ENCODE measurements at regions not wholly inside any gene's neighbourhood (a gene's known extent, or its start where the extent isn't known, plus 50 kb on each side); places are given as distances from the start of the nearest gene placed in this dataset.

GRCh38 chr1:239722035-239722434 is 335.7 kb downstream of the CHRM3 start:
- ChIA-PET POLR2A (ENCODE audit: unreplicated experiment) (no interaction called here), CTCF (no interaction called here)
- DNase-seq: no peak
- H3K9me3 ChIP-seq (ENCODE audit: control insufficient read depth, insufficient read depth, low read length): 0 out of 2 replicates have a peak, but pooled peaks cover 2% of the 10 kb centered on the region
- no peak overlapping the region for H3K4me3 ChIP-seq (ENCODE audit: insufficient read depth, low read depth, low read length)
- intact Hi-C loops (cut with micrococcal nuclease): no loop called here
- no peaks in the 10 kb centered on the region for H3K9me1 ChIP-seq (ENCODE audit: insufficient read depth, low read length)
- TF ChIP-seq CEBPB (IDR thresholded peaks at IDR 0.05; ENCODE audit: low read depth, low read length) (no peak), FOS (IDR thresholded peaks at IDR 0.05; ENCODE audit: low read depth, low read length) (no peak), BHLHE40 (IDR thresholded peaks at IDR 0.05; ENCODE audit: low read depth, low read length) (no peak), RAD21 (IDR thresholded peaks at IDR 0.05; ENCODE audit: low read length) (no peak), ELK1 (IDR thresholded peaks at IDR 0.05; ENCODE audit: borderline replicate concordance, low read depth, low read length) (no peak), CTCF (conservative IDR thresholded peaks at IDR 0.05; ENCODE audit: low read depth, low read length) (no peak), MXI1 (IDR thresholded peaks at IDR 0.05; ENCODE audit: borderline replicate concordance, low read depth, low read length) (no peak), CHD1 (IDR thresholded peaks at IDR 0.05; ENCODE audit: low read depth, low read length) (no peak), SMC3 (IDR thresholded peaks at IDR 0.05; ENCODE audit: low read depth, low read length) (no peak), RCOR1 (IDR thresholded peaks at IDR 0.05; ENCODE audit: insufficient replicate concordance, low read length) (no peak), POLR2A (IDR thresholded peaks at IDR 0.05; ENCODE audit: low read depth, low read length) (no peak), NFE2L2 (IDR thresholded peaks at IDR 0.05; ENCODE audit: low read depth, low read length) (no peak), MAFK (IDR thresholded peaks at IDR 0.05; ENCODE audit: low read depth, low read length) (no peak), MAZ (IDR thresholded peaks at IDR 0.05; ENCODE audit: borderline replicate concordance, low read depth, low read length) (no peak), USF2 (IDR thresholded peaks at IDR 0.05; ENCODE audit: low read depth, low read length) (no peak), RFX5 (IDR thresholded peaks at IDR 0.05; ENCODE audit: low read depth, low read length) (no peak)
- H3K4me1 ChIP-seq (ENCODE audit: control insufficient read depth, insufficient read depth, low read length): no peaks in the 10 kb centered on the region
- no peak overlapping the region for H3K18ac ChIP-seq (ENCODE audit: low read depth, low read length)
- in situ Hi-C loops (cut with MboI; ENCODE audit: low sequenced_read_pairs): no loop called here
- dilution Hi-C loops (cut with HindIII; ENCODE audit: low sequenced_read_pairs, unreplicated experiment): no loop called here
- H3K4me2 ChIP-seq (ENCODE audit: low read depth, low read length): no peak overlapping the region
- no peak overlapping the region for H2BK120ac ChIP-seq (ENCODE audit: low read depth, low read length)
- H2AK9ac ChIP-seq (replicated peaks; ENCODE audit: low read depth, low read length, poor library complexity): no peak overlapping the region
- H2AFZ ChIP-seq (replicated peaks; ENCODE audit: low read length, poor library complexity): no peak overlapping the region
- H4K20me1 ChIP-seq (ENCODE audit: insufficient read depth, low read length): no peaks in the 10 kb centered on the region
- no peaks in the 10 kb centered on the region for H3K27me3 ChIP-seq (ENCODE audit: control insufficient read depth, insufficient read depth, low read length)
- H3K56ac ChIP-seq (ENCODE audit: extremely low read depth, insufficient read depth, low read length): no peak overlapping the region
- H2AK5ac ChIP-seq (ENCODE audit: low read depth, low read length): no peak overlapping the region
- H4K91ac ChIP-seq (ENCODE audit: insufficient read depth, low read depth, low read length): no peak overlapping the region
- H3K14ac ChIP-seq (replicated peaks; ENCODE audit: low read depth, low read length): no peak overlapping the region
- H4K8ac ChIP-seq (ENCODE audit: low read depth in 2 of 2, low read length in 2 of 2): no peak overlapping the region
- no peak overlapping the region for H3K9ac ChIP-seq (ENCODE audit: low read depth, low read length)
- H4K5ac ChIP-seq (ENCODE audit: low read depth, low read length): no peak overlapping the region
- WGBS, 2 experiments (ENCODE audit: extremely low coverage in 2 of 2, insufficient read length in 1 of 2): no CpG with 5 or more reads among the region's 1 CpG
- H2BK5ac ChIP-seq (ENCODE audit: low read depth, low read length, poor library complexity, severe bottlenecking): no peak overlapping the region
- no peak overlapping the region for H2BK15ac ChIP-seq (ENCODE audit: low read depth, low read length)
- no peak for ATAC-seq (ENCODE audit: low read depth)
- H2BK20ac ChIP-seq (ENCODE audit: low read depth, low read length): no peak overlapping the region
- H3K23ac ChIP-seq (ENCODE audit: low read depth, low read length): no peak overlapping the region
- no peaks in the 10 kb centered on the region for H3K36me3 ChIP-seq (ENCODE audit: control insufficient read depth, insufficient read depth, low read length)
- no peak overlapping the region for H3K4ac ChIP-seq (ENCODE audit: low read depth, low read length)
- no peaks in the 10 kb centered on the region for H3K79me1 ChIP-seq (ENCODE audit: low read depth in 1 of 2, low read length in 2 of 2)
- BruUV-seq (replicated peaks): no TSS peak
- H3K27ac ChIP-seq (ENCODE audit: insufficient read depth, low read length): no peak overlapping the region

Data from IMR-90 (cell line).